ENCODE measurements at regions not wholly inside any gene's neighbourhood (a gene's known extent, or its start where the extent isn't known, plus 50 kb on each side); places are given as distances from the start of the nearest gene placed in this dataset.

GRCh38 chr1:178639326-178639725 is 85.7 kb upstream of the RALGPS2 start:
- Histone ChIP-seq H3K9me3 (ENCODE audit: insufficient read depth, low read length) (no peaks in the 10 kb centered on the region), H3K9me2 (replicated peaks; ENCODE audit: insufficient read depth, low read length) (no peaks in the 10 kb centered on the region), H3K27me3 (ENCODE audit: low read length) (no peaks in the 10 kb centered on the region), H3K4me3 (ENCODE audit: insufficient read depth, low read length, poor library complexity, severe bottlenecking) (no peak overlapping the region), H3K4me2 (ENCODE audit: low read depth, low read length, poor library complexity, severe bottlenecking) (no peak overlapping the region), H3K9ac (ENCODE audit: low read length) (no peak overlapping the region), H3F3A (ENCODE audit: insufficient read depth) (no peaks in the 10 kb centered on the region), H2AFZ (ENCODE audit: low read depth, low read length, severe bottlenecking) (no peak overlapping the region), H3K27ac (ENCODE audit: low read depth, low read length) (no peak overlapping the region), H4K20me1 (ENCODE audit: low read depth, low read length) (no peaks in the 10 kb centered on the region), H3K36me3 (ENCODE audit: low read length) (no peaks in the 10 kb centered on the region), H3K79me2 (ENCODE audit: insufficient read depth, low read length) (no peaks in the 10 kb centered on the region)
- TF ChIP-seq, protein P1, sequence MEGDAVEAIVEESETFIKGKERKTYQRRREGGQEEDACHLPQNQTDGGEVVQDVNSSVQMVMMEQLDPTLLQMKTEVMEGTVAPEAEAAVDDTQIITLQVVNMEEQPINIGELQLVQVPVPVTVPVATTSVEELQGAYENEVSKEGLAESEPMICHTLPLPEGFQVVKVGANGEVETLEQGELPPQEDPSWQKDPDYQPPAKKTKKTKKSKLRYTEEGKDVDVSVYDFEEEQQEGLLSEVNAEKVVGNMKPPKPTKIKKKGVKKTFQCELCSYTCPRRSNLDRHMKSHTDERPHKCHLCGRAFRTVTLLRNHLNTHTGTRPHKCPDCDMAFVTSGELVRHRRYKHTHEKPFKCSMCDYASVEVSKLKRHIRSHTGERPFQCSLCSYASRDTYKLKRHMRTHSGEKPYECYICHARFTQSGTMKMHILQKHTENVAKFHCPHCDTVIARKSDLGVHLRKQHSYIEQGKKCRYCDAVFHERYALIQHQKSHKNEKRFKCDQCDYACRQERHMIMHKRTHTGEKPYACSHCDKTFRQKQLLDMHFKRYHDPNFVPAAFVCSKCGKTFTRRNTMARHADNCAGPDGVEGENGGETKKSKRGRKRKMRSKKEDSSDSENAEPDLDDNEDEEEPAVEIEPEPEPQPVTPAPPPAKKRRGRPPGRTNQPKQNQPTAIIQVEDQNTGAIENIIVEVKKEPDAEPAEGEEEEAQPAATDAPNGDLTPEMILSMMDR (IDR thresholded peaks at IDR 0.05; ENCODE audit: insufficient read depth, low read length, poor library complexity, severe bottlenecking): no peak

GRCh38 chr1:178642282-178642681 is 82.8 kb upstream of the RALGPS2 start:
- H3K27ac ChIP-seq (ENCODE audit: low read depth, low read length): no peak overlapping the region
- H3K4me3 ChIP-seq (ENCODE audit: insufficient read depth, low read length, poor library complexity, severe bottlenecking): no peak overlapping the region
- H3K4me2 ChIP-seq (ENCODE audit: low read depth, low read length, poor library complexity, severe bottlenecking): no peak overlapping the region
- H3K27me3 ChIP-seq (ENCODE audit: low read length): no peaks in the 10 kb centered on the region
- H3K9me2 ChIP-seq (replicated peaks; ENCODE audit: insufficient read depth, low read length): no peaks in the 10 kb centered on the region
- no peaks in the 10 kb centered on the region for H3F3A ChIP-seq (ENCODE audit: insufficient read depth)
- H3K79me2 ChIP-seq (ENCODE audit: insufficient read depth, low read length): no peaks in the 10 kb centered on the region
- no peaks in the 10 kb centered on the region for H4K20me1 ChIP-seq (ENCODE audit: low read depth, low read length)
- no peak for TF ChIP-seq EZH2phosphoT487 (conservative IDR thresholded peaks at IDR 0.05; ENCODE audit: low read length)
- TF ChIP-seq, protein P1 (IDR thresholded peaks at IDR 0.05; ENCODE audit: insufficient read depth, low read length, poor library complexity, severe bottlenecking): no peak
- H3K9me3 ChIP-seq (ENCODE audit: insufficient read depth, low read length): no peaks in the 10 kb centered on the region
- no peaks in the 10 kb centered on the region for H3K36me3 ChIP-seq (ENCODE audit: low read length)
- no peak overlapping the region for H3K9ac ChIP-seq (ENCODE audit: low read length)
- H2AFZ ChIP-seq (ENCODE audit: low read depth, low read length, severe bottlenecking): no peak overlapping the region

DNA sequence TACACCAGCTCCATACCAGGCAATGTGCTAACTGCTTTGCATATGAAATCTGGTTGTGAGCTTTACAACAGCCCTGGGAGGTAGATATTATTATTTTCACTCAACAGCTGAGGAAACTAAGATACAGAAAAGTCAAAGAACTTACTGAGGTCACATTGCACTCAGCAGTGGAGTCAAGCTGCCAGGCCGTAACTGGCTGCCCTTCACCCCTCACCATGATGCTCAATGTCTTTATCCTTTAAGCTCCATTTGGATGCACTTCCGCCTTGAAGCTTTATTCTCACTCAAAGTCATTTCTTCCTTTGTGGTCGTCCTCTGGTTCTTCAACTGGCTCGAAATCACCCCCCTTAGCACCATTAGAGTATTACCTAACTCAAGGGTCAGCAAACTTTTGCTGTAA is 81.7 kb upstream of the RALGPS2 start:
- Histone ChIP-seq H3K27me3 (ENCODE audit: low read length) (no peaks in the 10 kb centered on the region), H3K9me3 (ENCODE audit: insufficient read depth, low read length) (no peaks in the 10 kb centered on the region), H3K9me2 (replicated peaks; ENCODE audit: insufficient read depth, low read length) (no peaks in the 10 kb centered on the region), H3K4me3 (ENCODE audit: insufficient read depth, low read length, poor library complexity, severe bottlenecking) (no peak overlapping the region), H4K20me1 (ENCODE audit: low read depth, low read length) (no peaks in the 10 kb centered on the region), H3K9ac (ENCODE audit: low read length) (no peak overlapping the region), H3F3A (ENCODE audit: insufficient read depth) (no peaks in the 10 kb centered on the region), H2AFZ (ENCODE audit: low read depth, low read length, severe bottlenecking) (no peak overlapping the region), H3K4me2 (ENCODE audit: low read depth, low read length, poor library complexity, severe bottlenecking) (no peak overlapping the region), H3K27ac (ENCODE audit: low read depth, low read length) (no peak overlapping the region), H3K79me2 (ENCODE audit: insufficient read depth, low read length) (no peaks in the 10 kb centered on the region), H3K36me3 (ENCODE audit: low read length) (no peaks in the 10 kb centered on the region)
- no peak for TF ChIP-seq EZH2phosphoT487 (conservative IDR thresholded peaks at IDR 0.05; ENCODE audit: low read length)
- TF ChIP-seq, protein P1 (IDR thresholded peaks at IDR 0.05; ENCODE audit: insufficient read depth, low read length, poor library complexity, severe bottlenecking): no peak

GRCh38 chr1:178643831-178644230 is 81.2 kb upstream of the RALGPS2 start:
- Histone ChIP-seq H4K20me1 (ENCODE audit: low read depth, low read length) (no peaks in the 10 kb centered on the region), H3F3A (ENCODE audit: insufficient read depth) (no peaks in the 10 kb centered on the region), H2AFZ (ENCODE audit: low read depth, low read length, severe bottlenecking) (no peak overlapping the region), H3K9me3 (ENCODE audit: insufficient read depth, low read length) (no peaks in the 10 kb centered on the region), H3K27me3 (ENCODE audit: low read length) (no peaks in the 10 kb centered on the region), H3K4me3 (ENCODE audit: insufficient read depth, low read length, poor library complexity, severe bottlenecking) (no peak overlapping the region), H3K27ac (ENCODE audit: low read depth, low read length) (no peak overlapping the region), H3K79me2 (ENCODE audit: insufficient read depth, low read length) (no peaks in the 10 kb centered on the region), H3K36me3 (ENCODE audit: low read length) (no peaks in the 10 kb centered on the region), H3K9ac (ENCODE audit: low read length) (no peak overlapping the region), H3K4me2 (ENCODE audit: low read depth, low read length, poor library complexity, severe bottlenecking) (no peak overlapping the region), H3K9me2 (replicated peaks; ENCODE audit: insufficient read depth, low read length) (no peaks in the 10 kb centered on the region)
- TF ChIP-seq, protein P1 (IDR thresholded peaks at IDR 0.05; ENCODE audit: insufficient read depth, low read length, poor library complexity, severe bottlenecking): no peak
- TF ChIP-seq EZH2phosphoT487 (conservative IDR thresholded peaks at IDR 0.05; ENCODE audit: low read length): no peak

Data from SU-DHL-6 (cell line).